Adipocyte (in vitro differentiated cells): ENCODE measurements at regions not wholly inside any gene's neighbourhood (a gene's known extent, or its start where the extent isn't known, plus 50 kb on each side); places are given as distances from the start of the nearest gene placed in this dataset.
A peak's percentile ranks its signal among the peaks of the same experiment; 100 is the strongest.
"Not testable (repeated sequence)": the region's sequence is repeated elsewhere in the genome, so short reads cannot be mapped to it uniquely, and the experiment has no call there.

Experiments used
- DNase-seq: peaks from one replicate; pipeline ENCODE4 v3.0.0-alpha.2; 2015; ENCODE audit warnings: low read depth
- H3K27me3 ChIP-seq: replicated peaks from 2 replicates; pipeline ENCODE4 v1.7.0; 2013; ENCODE audit warnings: mild to moderate bottlenecking, low read length, moderate library complexity; ENCODE audit not compliant: control insufficient read depth, insufficient read depth
- H3K36me3 ChIP-seq: 2 replicates; pipeline ENCODE4 v1.7.0; 2013; ENCODE audit warnings: low read length, mild to moderate bottlenecking, moderate library complexity; ENCODE audit not compliant: control insufficient read depth, insufficient read depth, severe bottlenecking
- H3K4me1 ChIP-seq: 2 replicates; pipeline ENCODE4 v1.7.0; 2013; ENCODE audit warnings: mild to moderate bottlenecking, low read length, moderate library complexity; ENCODE audit not compliant: control insufficient read depth, insufficient read depth
- H3K4me3 ChIP-seq: 2 replicates; pipeline ENCODE4 v1.7.0; 2013; ENCODE audit warnings: mild to moderate bottlenecking, low read length, moderate library complexity
- H3K9ac ChIP-seq: 2 replicates; pipeline ENCODE4 v1.7.0; 2013; ENCODE audit warnings: mild to moderate bottlenecking, low read length, moderate library complexity
- H3K9me3 ChIP-seq: 2 replicates; pipeline ENCODE4 v1.7.0; 2013; ENCODE audit warnings: mild to moderate bottlenecking, low read length, moderate library complexity; ENCODE audit not compliant: control insufficient read depth

DNA sequence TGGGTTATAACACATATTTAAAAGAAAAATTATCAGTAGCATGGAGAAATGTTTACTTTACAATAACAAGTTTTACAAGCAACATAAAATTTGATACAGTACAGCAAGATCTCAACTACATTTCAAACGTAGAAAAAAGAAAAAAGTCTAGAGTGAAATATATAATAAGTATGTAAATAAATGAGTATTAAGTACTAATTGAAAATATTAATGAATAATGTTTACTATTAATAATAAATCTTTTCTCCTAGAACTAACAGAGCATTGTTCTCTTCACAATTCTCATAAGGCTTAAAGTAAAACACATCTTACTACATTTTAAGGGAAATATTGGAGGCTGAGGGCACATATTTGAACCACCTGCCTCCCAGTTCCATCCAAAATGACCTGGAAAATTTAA is 72.1 kb downstream of the TMEM212 start:
- DNase-seq: no peak
- H3K36me3 ChIP-seq: no peaks in the 10 kb centered on the region
- peaks cover 3% of the 10 kb centered on the region for H3K9me3 ChIP-seq
- no peak overlapping the region for H3K9ac ChIP-seq
- no peak overlapping the region for H3K4me3 ChIP-seq
- no peaks in the 10 kb centered on the region for H3K4me1 ChIP-seq
- no peaks in the 10 kb centered on the region for H3K27me3 ChIP-seq

DNA sequence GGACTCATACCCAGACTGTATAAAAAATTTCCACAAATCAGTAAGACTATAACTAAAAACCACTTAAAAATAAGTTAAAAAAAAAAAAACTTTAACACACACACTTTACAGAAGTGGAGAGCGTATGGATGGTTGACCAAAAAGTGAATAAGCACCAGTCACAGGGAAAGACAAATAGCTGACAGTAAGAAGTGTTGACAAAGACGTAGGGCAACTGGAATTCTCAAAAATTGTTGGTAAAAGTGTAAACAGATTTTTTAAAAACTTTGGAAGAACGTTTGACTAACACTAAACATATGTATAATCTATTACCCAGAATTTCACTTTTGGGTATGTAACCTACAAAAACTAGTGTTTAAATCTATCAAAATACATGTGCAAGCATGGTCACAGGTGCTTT is 73.7 kb downstream of the TMEM212 start:
- Histone ChIP-seq H3K4me1 (no peaks in the 10 kb centered on the region), H3K4me3 (no peak overlapping the region), H3K27me3 (no peaks in the 10 kb centered on the region), H3K9ac (no peak overlapping the region), H3K9me3 (peaks cover 7% of the 10 kb centered on the region), H3K36me3 (no peaks in the 10 kb centered on the region)
- no peak for DNase-seq

- not testable (repeated sequence) for H3K27me3 ChIP-seq
- peaks cover 13% of the 10 kb centered on the region for H3K9me3 ChIP-seq
These were observed 79.5 kb downstream of the TMEM212 start for GRCh38 chr3:171922629-171923028.

DNA sequence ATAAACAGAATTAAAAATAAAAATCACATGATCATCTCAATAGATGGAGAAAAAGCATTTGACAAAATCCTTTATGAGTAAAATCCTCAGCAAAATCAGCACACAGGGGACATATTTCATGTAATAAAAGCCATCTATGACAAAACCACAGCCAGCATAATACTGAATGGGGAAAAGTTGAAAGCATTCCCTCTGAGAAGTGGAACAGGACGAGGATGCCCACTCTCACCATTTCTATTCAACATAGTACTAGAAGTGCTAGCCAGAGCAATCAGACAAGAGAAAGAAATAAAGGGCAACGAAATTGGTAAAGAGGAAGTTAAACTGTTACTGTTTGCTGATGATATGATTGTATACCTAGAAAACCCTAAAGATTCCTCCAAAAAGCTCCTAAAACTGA is 80.5 kb downstream of the TMEM212 start:
- peaks cover 13% of the 10 kb centered on the region for H3K9me3 ChIP-seq
- not testable (repeated sequence) for DNase-seq, H3K4me1 ChIP-seq, H3K9ac ChIP-seq, H3K27me3 ChIP-seq, H3K36me3 ChIP-seq, H3K4me3 ChIP-seq

More at GRCh38 chr3:171922629-171923028, 79.5 kb downstream of the TMEM212 start:
- H3K4me1 ChIP-seq, H3K4me3 ChIP-seq, H3K9ac ChIP-seq, DNase-seq, H3K36me3 ChIP-seq: not testable (repeated sequence)

GRCh38 chr3:171924864-171925263 is 81.7 kb downstream of the TMEM212 start:
- H3K27me3 ChIP-seq, H3K36me3 ChIP-seq, H3K9ac ChIP-seq, H3K4me3 ChIP-seq, DNase-seq, H3K4me1 ChIP-seq: not testable (repeated sequence)
- peaks cover 13% of the 10 kb centered on the region for H3K9me3 ChIP-seq

GRCh38 chr3:171932153-171932611 is 89.0 kb downstream of the TMEM212 start:
- no peak for DNase-seq
- Histone ChIP-seq H3K9me3 (no peaks in the 10 kb centered on the region), H3K4me3 (peak overlapping the region; percentile 1), H3K9ac (peak overlapping the region; percentile 17), H3K27me3 (no peaks in the 10 kb centered on the region), H3K4me1 (peaks cover 25% of the 10 kb centered on the region), H3K36me3 (no peaks in the 10 kb centered on the region)

- Histone ChIP-seq H3K9me3 (no peaks in the 10 kb centered on the region), H3K36me3 (no peaks in the 10 kb centered on the region), H3K9ac (no peak overlapping the region), H3K27me3 (no peaks in the 10 kb centered on the region), H3K4me3 (no peak overlapping the region), H3K4me1 (peaks cover 29% of the 10 kb centered on the region)
- DNase-seq: no peak
These were observed 90.3 kb downstream of the TMEM212 start for GRCh38 chr3:171933441-171933840.

- Histone ChIP-seq H3K9me3 (no peaks in the 10 kb centered on the region), H3K4me1 (peaks cover 33% of the 10 kb centered on the region), H3K4me3 (peak overlapping the region; percentile 20), H3K36me3 (no peaks in the 10 kb centered on the region), H3K27me3 (no peaks in the 10 kb centered on the region), H3K9ac (peak overlapping the region; percentile 68)
- DNase-seq: no peak
These were observed 92.3 kb downstream of the TMEM212 start for GRCh38 chr3:171935261-171936123.

DNA sequence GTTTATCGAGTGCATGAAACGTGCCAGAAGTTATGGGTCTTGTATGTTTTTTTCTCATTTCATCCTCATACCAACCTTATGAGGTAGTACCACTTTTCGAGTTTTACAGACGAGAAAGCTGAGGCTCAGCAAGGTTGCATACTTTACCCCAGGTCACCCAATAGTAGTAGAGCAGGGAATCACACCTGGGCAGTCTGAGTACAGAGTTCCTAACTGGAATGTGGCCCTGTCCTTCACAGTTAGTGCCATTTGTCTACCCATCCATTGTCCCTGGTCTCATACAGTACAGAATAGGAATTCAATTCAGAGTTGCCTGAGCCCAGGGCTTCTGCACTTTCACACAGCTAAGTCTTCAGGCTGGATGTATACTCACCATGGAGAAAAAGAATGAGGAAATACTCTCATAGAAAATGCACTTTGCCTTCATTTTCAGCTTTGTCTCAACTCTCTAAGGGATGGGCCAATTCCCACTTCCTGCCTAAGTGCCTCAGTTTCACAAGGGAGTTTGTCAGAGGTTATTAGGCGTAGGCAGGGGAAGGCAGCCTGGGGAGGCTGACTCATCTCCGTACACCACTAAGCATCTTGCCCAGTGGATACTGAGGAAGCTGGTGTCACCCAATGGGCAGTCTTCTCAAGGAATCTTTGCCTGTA is 93.2 kb downstream of the TMEM212 start:
- DNase-seq: peak; percentile 40
- peak overlapping the region; percentile 20 for H3K4me3 ChIP-seq
- H3K9ac ChIP-seq: peak overlapping the region; percentile 68

GRCh38 chr3:171939578-171939977 is 96.4 kb downstream of the TMEM212 start:
- Histone ChIP-seq H3K9me3 (no peaks in the 10 kb centered on the region), H3K9ac (no peak overlapping the region), H3K4me1 (peaks cover 36% of the 10 kb centered on the region), H3K4me3 (no peak overlapping the region), H3K36me3 (no peaks in the 10 kb centered on the region), H3K27me3 (no peaks in the 10 kb centered on the region)
- no peak for DNase-seq

More for the DNA sequence above, 93.2 kb downstream of the TMEM212 start:
- Histone ChIP-seq H3K9me3 (no peaks in the 10 kb centered on the region), H3K4me1 (peaks cover 33% of the 10 kb centered on the region), H3K27me3 (no peaks in the 10 kb centered on the region), H3K36me3 (no peaks in the 10 kb centered on the region)

- H3K36me3 ChIP-seq: no peaks in the 10 kb centered on the region
- H3K9ac ChIP-seq: no peak overlapping the region
- H3K9me3 ChIP-seq: no peaks in the 10 kb centered on the region
- peaks cover 38% of the 10 kb centered on the region for H3K4me1 ChIP-seq
- no peak overlapping the region for H3K4me3 ChIP-seq
- no peak for DNase-seq
- H3K27me3 ChIP-seq: no peaks in the 10 kb centered on the region
These were observed 97.1 kb downstream of the TMEM212 start for GRCh38 chr3:171940151-171940649.
